ENCODE measurements at regions not wholly inside any gene's neighbourhood (a gene's known extent, or its start where the extent isn't known, plus 50 kb on each side); places are given as distances from the start of the nearest gene placed in this dataset.

DNA sequence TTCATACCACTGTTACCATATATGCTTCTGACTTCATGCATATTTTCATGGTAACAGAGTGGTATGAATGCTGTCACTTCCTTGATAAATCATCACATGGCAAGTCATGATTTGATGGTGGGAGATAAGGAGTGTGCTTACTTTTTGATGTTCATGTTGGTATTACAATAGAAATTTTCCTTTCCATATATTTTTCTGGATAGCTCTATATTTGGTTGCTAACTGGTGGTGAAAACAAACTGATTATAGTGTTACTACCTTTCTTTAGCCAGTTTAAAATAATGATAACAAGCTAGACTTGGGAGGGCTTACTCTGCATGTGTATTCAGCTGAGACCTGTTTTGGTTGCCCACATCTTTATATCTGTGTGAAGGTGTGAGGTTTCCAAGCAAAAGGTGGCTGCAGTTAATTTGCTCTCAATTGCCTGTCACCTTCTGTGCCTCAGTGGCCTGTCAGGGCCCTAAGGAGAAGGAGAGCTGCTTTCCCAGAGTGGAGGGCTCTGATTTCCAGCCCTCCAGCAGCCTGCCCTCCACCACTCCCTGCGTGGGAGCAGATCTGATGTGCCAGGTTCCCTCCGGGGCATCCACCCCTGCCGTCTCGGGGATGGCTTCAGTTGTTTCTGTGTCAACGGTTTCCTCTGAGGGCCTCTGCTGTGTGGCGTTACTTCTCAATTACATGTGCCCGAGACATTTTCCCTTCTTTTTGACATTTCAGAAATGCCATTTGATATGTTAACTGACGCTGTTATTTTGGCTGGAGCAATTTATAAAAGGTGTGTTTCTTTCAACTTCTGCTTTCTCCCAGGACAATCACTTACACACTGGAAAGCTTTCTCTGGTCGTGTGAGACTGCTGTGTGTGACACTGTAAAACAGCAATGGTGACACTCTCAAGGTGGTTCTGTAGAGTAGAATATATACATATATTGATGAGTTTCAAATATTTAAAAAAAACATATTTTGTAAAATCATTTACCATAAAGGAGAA, 107.7 kb upstream of the KLF6 start (continued):
- TF ChIP-seq SMAD3 (CRISPR knock-in tag; conservative IDR thresholded peaks at IDR 0.05) (no peak), L3MBTL2 (IDR thresholded peaks at IDR 0.05) (peak; percentile 62), ARNT (IDR thresholded peaks at IDR 0.05) (no peak), NFE2L1 (tag; IDR thresholded peaks at IDR 0.05; ENCODE audit: borderline replicate concordance, low read depth) (no peak)
- TF ChIP-seq, protein P1, sequence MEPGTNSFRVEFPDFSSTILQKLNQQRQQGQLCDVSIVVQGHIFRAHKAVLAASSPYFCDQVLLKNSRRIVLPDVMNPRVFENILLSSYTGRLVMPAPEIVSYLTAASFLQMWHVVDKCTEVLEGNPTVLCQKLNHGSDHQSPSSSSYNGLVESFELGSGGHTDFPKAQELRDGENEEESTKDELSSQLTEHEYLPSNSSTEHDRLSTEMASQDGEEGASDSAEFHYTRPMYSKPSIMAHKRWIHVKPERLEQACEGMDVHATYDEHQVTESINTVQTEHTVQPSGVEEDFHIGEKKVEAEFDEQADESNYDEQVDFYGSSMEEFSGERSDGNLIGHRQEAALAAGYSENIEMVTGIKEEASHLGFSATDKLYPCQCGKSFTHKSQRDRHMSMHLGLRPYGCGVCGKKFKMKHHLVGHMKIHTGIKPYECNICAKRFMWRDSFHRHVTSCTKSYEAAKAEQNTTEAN (CRISPR knock-in tag; IDR thresholded peaks at IDR 0.05) = no peak
- TF ChIP-seq, protein P2, sequence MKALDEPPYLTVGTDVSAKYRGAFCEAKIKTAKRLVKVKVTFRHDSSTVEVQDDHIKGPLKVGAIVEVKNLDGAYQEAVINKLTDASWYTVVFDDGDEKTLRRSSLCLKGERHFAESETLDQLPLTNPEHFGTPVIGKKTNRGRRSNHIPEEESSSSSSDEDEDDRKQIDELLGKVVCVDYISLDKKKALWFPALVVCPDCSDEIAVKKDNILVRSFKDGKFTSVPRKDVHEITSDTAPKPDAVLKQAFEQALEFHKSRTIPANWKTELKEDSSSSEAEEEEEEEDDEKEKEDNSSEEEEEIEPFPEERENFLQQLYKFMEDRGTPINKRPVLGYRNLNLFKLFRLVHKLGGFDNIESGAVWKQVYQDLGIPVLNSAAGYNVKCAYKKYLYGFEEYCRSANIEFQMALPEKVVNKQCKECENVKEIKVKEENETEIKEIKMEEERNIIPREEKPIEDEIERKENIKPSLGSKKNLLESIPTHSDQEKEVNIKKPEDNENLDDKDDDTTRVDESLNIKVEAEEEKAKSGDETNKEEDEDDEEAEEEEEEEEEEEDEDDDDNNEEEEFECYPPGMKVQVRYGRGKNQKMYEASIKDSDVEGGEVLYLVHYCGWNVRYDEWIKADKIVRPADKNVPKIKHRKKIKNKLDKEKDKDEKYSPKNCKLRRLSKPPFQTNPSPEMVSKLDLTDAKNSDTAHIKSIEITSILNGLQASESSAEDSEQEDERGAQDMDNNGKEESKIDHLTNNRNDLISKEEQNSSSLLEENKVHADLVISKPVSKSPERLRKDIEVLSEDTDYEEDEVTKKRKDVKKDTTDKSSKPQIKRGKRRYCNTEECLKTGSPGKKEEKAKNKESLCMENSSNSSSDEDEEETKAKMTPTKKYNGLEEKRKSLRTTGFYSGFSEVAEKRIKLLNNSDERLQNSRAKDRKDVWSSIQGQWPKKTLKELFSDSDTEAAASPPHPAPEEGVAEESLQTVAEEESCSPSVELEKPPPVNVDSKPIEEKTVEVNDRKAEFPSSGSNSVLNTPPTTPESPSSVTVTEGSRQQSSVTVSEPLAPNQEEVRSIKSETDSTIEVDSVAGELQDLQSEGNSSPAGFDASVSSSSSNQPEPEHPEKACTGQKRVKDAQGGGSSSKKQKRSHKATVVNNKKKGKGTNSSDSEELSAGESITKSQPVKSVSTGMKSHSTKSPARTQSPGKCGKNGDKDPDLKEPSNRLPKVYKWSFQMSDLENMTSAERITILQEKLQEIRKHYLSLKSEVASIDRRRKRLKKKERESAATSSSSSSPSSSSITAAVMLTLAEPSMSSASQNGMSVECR (CRISPR knock-in tag; IDR thresholded peaks at IDR 0.05) = no peak
- TF ChIP-seq, protein P3, sequence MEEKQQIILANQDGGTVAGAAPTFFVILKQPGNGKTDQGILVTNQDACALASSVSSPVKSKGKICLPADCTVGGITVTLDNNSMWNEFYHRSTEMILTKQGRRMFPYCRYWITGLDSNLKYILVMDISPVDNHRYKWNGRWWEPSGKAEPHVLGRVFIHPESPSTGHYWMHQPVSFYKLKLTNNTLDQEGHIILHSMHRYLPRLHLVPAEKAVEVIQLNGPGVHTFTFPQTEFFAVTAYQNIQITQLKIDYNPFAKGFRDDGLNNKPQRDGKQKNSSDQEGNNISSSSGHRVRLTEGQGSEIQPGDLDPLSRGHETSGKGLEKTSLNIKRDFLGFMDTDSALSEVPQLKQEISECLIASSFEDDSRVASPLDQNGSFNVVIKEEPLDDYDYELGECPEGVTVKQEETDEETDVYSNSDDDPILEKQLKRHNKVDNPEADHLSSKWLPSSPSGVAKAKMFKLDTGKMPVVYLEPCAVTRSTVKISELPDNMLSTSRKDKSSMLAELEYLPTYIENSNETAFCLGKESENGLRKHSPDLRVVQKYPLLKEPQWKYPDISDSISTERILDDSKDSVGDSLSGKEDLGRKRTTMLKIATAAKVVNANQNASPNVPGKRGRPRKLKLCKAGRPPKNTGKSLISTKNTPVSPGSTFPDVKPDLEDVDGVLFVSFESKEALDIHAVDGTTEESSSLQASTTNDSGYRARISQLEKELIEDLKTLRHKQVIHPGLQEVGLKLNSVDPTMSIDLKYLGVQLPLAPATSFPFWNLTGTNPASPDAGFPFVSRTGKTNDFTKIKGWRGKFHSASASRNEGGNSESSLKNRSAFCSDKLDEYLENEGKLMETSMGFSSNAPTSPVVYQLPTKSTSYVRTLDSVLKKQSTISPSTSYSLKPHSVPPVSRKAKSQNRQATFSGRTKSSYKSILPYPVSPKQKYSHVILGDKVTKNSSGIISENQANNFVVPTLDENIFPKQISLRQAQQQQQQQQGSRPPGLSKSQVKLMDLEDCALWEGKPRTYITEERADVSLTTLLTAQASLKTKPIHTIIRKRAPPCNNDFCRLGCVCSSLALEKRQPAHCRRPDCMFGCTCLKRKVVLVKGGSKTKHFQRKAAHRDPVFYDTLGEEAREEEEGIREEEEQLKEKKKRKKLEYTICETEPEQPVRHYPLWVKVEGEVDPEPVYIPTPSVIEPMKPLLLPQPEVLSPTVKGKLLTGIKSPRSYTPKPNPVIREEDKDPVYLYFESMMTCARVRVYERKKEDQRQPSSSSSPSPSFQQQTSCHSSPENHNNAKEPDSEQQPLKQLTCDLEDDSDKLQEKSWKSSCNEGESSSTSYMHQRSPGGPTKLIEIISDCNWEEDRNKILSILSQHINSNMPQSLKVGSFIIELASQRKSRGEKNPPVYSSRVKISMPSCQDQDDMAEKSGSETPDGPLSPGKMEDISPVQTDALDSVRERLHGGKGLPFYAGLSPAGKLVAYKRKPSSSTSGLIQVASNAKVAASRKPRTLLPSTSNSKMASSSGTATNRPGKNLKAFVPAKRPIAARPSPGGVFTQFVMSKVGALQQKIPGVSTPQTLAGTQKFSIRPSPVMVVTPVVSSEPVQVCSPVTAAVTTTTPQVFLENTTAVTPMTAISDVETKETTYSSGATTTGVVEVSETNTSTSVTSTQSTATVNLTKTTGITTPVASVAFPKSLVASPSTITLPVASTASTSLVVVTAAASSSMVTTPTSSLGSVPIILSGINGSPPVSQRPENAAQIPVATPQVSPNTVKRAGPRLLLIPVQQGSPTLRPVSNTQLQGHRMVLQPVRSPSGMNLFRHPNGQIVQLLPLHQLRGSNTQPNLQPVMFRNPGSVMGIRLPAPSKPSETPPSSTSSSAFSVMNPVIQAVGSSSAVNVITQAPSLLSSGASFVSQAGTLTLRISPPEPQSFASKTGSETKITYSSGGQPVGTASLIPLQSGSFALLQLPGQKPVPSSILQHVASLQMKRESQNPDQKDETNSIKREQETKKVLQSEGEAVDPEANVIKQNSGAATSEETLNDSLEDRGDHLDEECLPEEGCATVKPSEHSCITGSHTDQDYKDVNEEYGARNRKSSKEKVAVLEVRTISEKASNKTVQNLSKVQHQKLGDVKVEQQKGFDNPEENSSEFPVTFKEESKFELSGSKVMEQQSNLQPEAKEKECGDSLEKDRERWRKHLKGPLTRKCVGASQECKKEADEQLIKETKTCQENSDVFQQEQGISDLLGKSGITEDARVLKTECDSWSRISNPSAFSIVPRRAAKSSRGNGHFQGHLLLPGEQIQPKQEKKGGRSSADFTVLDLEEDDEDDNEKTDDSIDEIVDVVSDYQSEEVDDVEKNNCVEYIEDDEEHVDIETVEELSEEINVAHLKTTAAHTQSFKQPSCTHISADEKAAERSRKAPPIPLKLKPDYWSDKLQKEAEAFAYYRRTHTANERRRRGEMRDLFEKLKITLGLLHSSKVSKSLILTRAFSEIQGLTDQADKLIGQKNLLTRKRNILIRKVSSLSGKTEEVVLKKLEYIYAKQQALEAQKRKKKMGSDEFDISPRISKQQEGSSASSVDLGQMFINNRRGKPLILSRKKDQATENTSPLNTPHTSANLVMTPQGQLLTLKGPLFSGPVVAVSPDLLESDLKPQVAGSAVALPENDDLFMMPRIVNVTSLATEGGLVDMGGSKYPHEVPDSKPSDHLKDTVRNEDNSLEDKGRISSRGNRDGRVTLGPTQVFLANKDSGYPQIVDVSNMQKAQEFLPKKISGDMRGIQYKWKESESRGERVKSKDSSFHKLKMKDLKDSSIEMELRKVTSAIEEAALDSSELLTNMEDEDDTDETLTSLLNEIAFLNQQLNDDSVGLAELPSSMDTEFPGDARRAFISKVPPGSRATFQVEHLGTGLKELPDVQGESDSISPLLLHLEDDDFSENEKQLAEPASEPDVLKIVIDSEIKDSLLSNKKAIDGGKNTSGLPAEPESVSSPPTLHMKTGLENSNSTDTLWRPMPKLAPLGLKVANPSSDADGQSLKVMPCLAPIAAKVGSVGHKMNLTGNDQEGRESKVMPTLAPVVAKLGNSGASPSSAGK (IDR thresholded peaks at IDR 0.05) = peak; percentile 33; the same call in 1 of the 2 replicates
- TF ChIP-seq, protein P4, sequence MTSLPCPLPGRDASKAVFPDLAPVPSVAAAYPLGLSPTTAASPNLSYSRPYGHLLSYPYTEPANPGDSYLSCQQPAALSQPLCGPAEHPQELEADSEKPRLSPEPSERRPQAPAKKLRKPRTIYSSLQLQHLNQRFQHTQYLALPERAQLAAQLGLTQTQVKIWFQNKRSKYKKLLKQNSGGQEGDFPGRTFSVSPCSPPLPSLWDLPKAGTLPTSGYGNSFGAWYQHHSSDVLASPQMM (CRISPR knock-in tag; IDR thresholded peaks at IDR 0.05) = no peak

All from K562 (cell line).